Fibroblast of lung (primary cell): ENCODE measurements at regions not wholly inside any gene's neighbourhood (a gene's known extent, or its start where the extent isn't known, plus 50 kb on each side); places are given as distances from the start of the nearest gene placed in this dataset.

ENCODE experiments used
- DNase-seq, 2 donors: peaks; one replicate each; pipeline versions ENCODE4 v3.0.0 to v3.0.0-alpha.2; 2010; ENCODE audit warnings: low read depth in 2 of 2
- H2AFZ ChIP-seq: 2 replicates; pipeline ENCODE4 v1.5.1; 2012; ENCODE audit warnings: low read length, control low read depth, inconsistent platforms
- H3K27ac ChIP-seq: 2 replicates; pipeline ENCODE4 v1.5.1; 2011; ENCODE audit warnings: low read length, control low read depth; ENCODE audit not compliant: insufficient read depth
- H3K27me3 ChIP-seq: 2 replicates; pipeline ENCODE4 v1.5.1; 2011; ENCODE audit warnings: mild to moderate bottlenecking, low read length; ENCODE audit not compliant: control insufficient read depth, insufficient read depth
- H3K36me3 ChIP-seq: 2 replicates; pipeline ENCODE4 v1.5.1; 2011; ENCODE audit warnings: low read length; ENCODE audit not compliant: control insufficient read depth, insufficient read depth
- H3K4me1 ChIP-seq: 2 replicates; pipeline ENCODE4 v1.5.1; 2011; ENCODE audit warnings: low read length; ENCODE audit not compliant: control insufficient read depth, insufficient read depth; ENCODE audit errors: extremely low read depth
- H3K4me2 ChIP-seq: 2 replicates; pipeline ENCODE4 v1.5.1; 2011; ENCODE audit warnings: low read length, control low read depth; ENCODE audit not compliant: insufficient read depth; ENCODE audit errors: extremely low read depth
- H3K4me3 ChIP-seq, 4 experiments: fragments of 200-600 bp in 1 of 4; sonication (generic) in 1 of 4; replicated peaks in 1 of 4; 2 replicates each; pipeline ENCODE4 v1.5.1; 2011 to 2016; ENCODE audit warnings: low read length in 4 of 4, low read depth in 3 of 4, mild to moderate bottlenecking in 3 of 4, control low read depth in 2 of 4, inconsistent platforms in 1 of 4, mixed read lengths in 1 of 4; ENCODE audit not compliant: insufficient read depth in 1 of 4; ENCODE audit errors: control extremely low read depth in 1 of 4
- H3K79me2 ChIP-seq: 2 replicates; pipeline ENCODE4 v1.5.1; 2012; ENCODE audit warnings: mild to moderate bottlenecking, low read length, inconsistent platforms; ENCODE audit not compliant: control insufficient read depth, insufficient read depth
- H3K9ac ChIP-seq: 2 replicates; pipeline ENCODE4 v1.5.1; 2011; ENCODE audit warnings: mild to moderate bottlenecking, low read length, control low read depth; ENCODE audit not compliant: insufficient read depth
- H3K9me3 ChIP-seq: 2 replicates; pipeline ENCODE4 v1.5.1; 2012; ENCODE audit warnings: low read depth, low read length; ENCODE audit not compliant: control insufficient read depth, insufficient read depth
- H4K20me1 ChIP-seq: 2 replicates; pipeline ENCODE4 v1.5.1; 2011; ENCODE audit warnings: low read length; ENCODE audit not compliant: control insufficient read depth, insufficient read depth; ENCODE audit errors: extremely low read depth
- CTCF ChIP-seq, 2 donors: IDR thresholded peaks in 1 of 2; conservative IDR thresholded peaks in 1 of 2; 1 replicate in 1 of 2; 2 replicates in 1 of 2; pipeline ENCODE4 v1.5.1; 2011 to 2012; ENCODE audit warnings: low read length in 2 of 2, control low read depth in 1 of 2, inconsistent platforms in 1 of 2, low read depth in 1 of 2, mild to moderate bottlenecking in 1 of 2
- EZH2 ChIP-seq: IDR thresholded peaks from 2 replicates; pipeline ENCODE4 v1.5.1; 2012; ENCODE audit warnings: low read length, control low read depth, mild to moderate bottlenecking; ENCODE audit errors: missing control alignments

- Histone ChIP-seq H3K4me1 (no peaks in the 10 kb centered on the region), H3K9ac (no peak overlapping the region), H3K27ac (no peak overlapping the region), H2AFZ (no peak overlapping the region), H3K4me2 (no peak overlapping the region), H3K36me3 (no peaks in the 10 kb centered on the region), H3K4me3 (no peak overlapping the region), H4K20me1 (no peaks in the 10 kb centered on the region), H3K27me3 (no peaks in the 10 kb centered on the region), H3K79me2 (no peaks in the 10 kb centered on the region), H3K9me3 (no peaks in the 10 kb centered on the region)
- no peak for DNase-seq
- TF ChIP-seq CTCF (conservative IDR thresholded peaks at IDR 0.05 in 1 of 2, IDR thresholded peaks at IDR 0.05 in 1 of 2; ENCODE audit: low read depth in 1 of 2, low read length in 2 of 2): no peak
Measured at GRCh38 chr2:103346780-103347179, 584.9 kb downstream of the TMEM182 start.

- no peaks in the 10 kb centered on the region for H3K79me2 ChIP-seq
Measured at GRCh38 chr2:103353774-103354173, 591.9 kb downstream of the TMEM182 start.

GRCh38 chr2:103355287-103355686, 593.5 kb downstream of the TMEM182 start:
- DNase-seq: no peak
- Histone ChIP-seq H2AFZ (no peak overlapping the region), H3K4me3 (no peak overlapping the region), H4K20me1 (no peaks in the 10 kb centered on the region), H3K79me2 (no peaks in the 10 kb centered on the region), H3K9me3 (no peaks in the 10 kb centered on the region), H3K27me3 (no peaks in the 10 kb centered on the region), H3K4me2 (no peak overlapping the region), H3K36me3 (no peaks in the 10 kb centered on the region), H3K27ac (no peak overlapping the region), H3K4me1 (no peaks in the 10 kb centered on the region), H3K9ac (no peak overlapping the region)
- TF ChIP-seq EZH2: no peak
- no peak for TF ChIP-seq CTCF (conservative IDR thresholded peaks at IDR 0.05 in 1 of 2, IDR thresholded peaks at IDR 0.05 in 1 of 2; ENCODE audit: low read depth in 1 of 2, low read length in 2 of 2)

More at GRCh38 chr2:103353774-103354173, 591.9 kb downstream of the TMEM182 start:
- TF ChIP-seq CTCF (conservative IDR thresholded peaks at IDR 0.05 in 1 of 2, IDR thresholded peaks at IDR 0.05 in 1 of 2; ENCODE audit: low read depth in 1 of 2, low read length in 2 of 2): no peak
- H3K27ac ChIP-seq: no peak overlapping the region
- H3K4me3 ChIP-seq: no peak overlapping the region
- no peaks in the 10 kb centered on the region for H3K4me1 ChIP-seq
- no peak overlapping the region for H2AFZ ChIP-seq
- no peaks in the 10 kb centered on the region for H3K9me3 ChIP-seq
- H3K36me3 ChIP-seq: no peaks in the 10 kb centered on the region
- H3K27me3 ChIP-seq: no peaks in the 10 kb centered on the region
- DNase-seq: no peak
- no peak overlapping the region for H3K4me2 ChIP-seq
- H3K9ac ChIP-seq: no peak overlapping the region
- H4K20me1 ChIP-seq: no peaks in the 10 kb centered on the region
